AML-193 (cell line): ENCODE measurements at regions not wholly inside any gene's neighbourhood (a gene's known extent, or its start where the extent isn't known, plus 50 kb on each side); places are given as distances from the start of the nearest gene placed in this dataset.

Source experiments
- DNase-seq, 2 experiments: peaks; one replicate each; lab custom pipeline; 2025; lab: John Stamatoyannopoulos, UW

GRCh38 chr18:23386317-23386716, 66.8 kb upstream of the RIOK3 start:
- DNase-seq, result no peak

GRCh38 chr18:23387265-23387664, 65.8 kb upstream of the RIOK3 start:
- DNase-seq, result no peak

- no peak for DNase-seq
These were observed 64.7 kb upstream of the RIOK3 start for GRCh38 chr18:23388357-23388756.

- DNase-seq, result no peak
These were observed 61.9 kb upstream of the RIOK3 start for GRCh38 chr18:23391156-23391555.

GRCh38 chr18:23397907-23398306, 55.2 kb upstream of the RIOK3 start:
- DNase-seq, result no peak

- no peak for DNase-seq
These were observed 54.7 kb upstream of the RIOK3 start for GRCh38 chr18:23398401-23398800.

GRCh38 chr18:23399067-23399466, 54.0 kb upstream of the RIOK3 start:
- DNase-seq, result no peak

- no peak for DNase-seq
These were observed 52.2 kb upstream of the RIOK3 start for GRCh38 chr18:23400918-23401317.

- no peak for DNase-seq
These were observed 51.4 kb upstream of the RIOK3 start for GRCh38 chr18:23401400-23402347.
